HG03571 (cell line): ENCODE measurements at regions not wholly inside any gene's neighbourhood (a gene's known extent, or its start where the extent isn't known, plus 50 kb on each side); places are given as distances from the start of the nearest gene placed in this dataset.
"Not testable (repeated sequence)": the region's sequence is repeated elsewhere in the genome, so short reads cannot be mapped to it uniquely, and the experiment has no call there.

Experiments
- ATAC-seq: cut with Tn5 transposase; IDR thresholded peaks from one replicate; pipeline ENCODE4 v1.9.1; 2021; ENCODE audit not compliant: unreplicated experiment

DNA sequence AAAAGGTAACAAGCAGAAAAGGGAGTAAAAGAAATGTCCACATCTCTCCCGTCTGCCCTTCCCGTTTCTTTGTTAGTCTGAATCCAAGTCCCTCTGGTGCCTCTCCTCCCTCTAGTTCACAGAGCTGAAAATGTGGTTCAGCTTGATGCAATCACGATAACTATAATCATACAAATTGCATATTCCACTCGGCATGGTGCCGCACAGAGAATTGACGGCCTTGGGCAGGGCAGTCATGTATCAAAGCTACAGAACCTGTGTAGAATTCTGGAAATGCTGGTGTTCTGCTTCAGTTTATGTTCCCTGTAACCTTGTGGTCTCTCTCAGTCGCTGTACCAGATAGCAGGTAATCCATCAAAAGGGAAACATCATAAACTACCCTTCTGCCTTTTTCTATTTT lies 562.9 kb upstream of the CBLB start:
- no peak for ATAC-seq

DNA sequence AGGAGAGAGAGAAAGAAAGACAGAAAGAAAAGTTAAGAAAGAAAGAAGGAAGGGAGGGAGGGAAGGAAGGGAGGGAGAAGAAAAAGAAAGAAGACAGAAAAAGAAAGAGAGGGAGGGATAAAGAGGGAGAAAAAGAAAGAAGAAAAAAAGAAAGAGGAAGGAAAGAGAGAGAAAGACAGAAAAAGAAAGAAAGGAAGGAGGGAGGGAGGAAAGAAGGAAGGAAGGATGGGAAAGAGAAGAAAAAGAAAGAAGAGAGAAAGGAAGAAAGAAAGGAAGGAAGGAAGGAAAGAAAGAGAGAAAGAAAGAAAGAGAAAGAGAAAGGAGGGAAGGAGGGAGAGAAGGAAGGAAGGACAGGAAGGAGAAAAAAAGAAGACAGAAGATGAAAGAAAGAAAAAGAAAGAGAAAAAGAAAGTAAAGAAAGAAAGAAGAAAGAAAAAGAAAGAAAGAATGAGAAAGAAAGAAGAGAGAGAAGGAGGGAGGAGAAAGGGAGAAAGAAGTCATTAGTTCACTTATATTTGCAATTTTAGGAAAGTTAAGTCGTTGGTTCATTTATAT lies 567.2 kb upstream of the CBLB start:
- ATAC-seq, result no peak

DNA sequence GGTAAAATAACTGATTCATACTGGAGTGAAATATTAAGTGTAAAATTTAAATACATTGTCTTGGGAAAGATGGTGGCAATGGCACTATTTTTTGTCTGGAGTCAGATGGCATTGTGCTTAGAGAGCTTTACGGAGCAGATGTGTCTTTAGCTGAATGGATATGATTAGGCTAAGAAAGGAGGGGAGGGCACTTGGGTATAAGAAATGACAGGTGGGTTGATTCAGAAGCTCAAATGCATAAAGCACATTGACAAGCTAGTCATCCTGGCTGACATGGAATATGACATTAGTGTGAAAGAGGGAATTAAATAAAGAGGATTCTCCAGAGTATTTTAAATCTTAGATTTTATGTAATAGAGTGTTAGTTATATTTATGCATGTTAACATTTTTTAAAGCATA lies 570.1 kb upstream of the CBLB start:
- ATAC-seq, result no peak

DNA sequence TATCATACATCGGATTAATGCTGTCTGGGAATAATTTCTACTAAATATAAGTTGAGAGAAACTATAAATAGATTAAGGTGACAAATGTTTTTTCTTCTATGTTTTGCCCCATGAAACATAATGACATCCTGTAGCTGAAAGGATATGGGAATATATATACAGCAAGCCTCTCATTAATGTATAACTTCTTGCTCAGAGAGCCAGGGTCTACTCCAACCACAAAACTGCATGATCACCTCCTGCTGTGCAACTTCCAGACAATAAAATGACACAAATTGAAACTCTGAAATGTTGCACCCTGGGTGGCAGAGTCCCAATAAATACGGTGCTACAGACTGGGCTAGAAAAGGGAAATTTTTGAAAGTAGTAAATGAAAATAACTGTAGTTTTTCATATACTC lies 571.9 kb upstream of the CBLB start:
- peak; percentile 88 for ATAC-seq

DNA sequence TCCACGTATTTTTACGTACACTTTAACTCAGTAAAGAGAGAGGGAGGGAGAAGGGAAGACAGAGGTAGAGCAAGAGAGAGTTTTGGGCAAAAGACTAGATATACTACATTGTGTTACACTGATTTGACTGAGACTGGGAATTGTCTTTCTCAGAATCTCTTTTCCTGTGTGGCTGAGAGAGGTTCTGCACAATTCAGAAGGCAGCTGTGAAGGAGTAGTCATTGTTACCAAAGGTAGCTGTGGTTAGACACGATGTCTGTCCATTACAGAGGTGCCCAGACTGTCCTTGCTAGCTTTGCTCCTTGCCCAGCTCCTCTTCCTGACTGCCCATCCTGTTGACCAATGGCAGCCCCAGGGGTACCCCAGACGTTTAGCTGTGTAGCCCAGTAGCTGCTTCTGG lies 577.5 kb upstream of the CBLB start:
- ATAC-seq, result no peak

DNA sequence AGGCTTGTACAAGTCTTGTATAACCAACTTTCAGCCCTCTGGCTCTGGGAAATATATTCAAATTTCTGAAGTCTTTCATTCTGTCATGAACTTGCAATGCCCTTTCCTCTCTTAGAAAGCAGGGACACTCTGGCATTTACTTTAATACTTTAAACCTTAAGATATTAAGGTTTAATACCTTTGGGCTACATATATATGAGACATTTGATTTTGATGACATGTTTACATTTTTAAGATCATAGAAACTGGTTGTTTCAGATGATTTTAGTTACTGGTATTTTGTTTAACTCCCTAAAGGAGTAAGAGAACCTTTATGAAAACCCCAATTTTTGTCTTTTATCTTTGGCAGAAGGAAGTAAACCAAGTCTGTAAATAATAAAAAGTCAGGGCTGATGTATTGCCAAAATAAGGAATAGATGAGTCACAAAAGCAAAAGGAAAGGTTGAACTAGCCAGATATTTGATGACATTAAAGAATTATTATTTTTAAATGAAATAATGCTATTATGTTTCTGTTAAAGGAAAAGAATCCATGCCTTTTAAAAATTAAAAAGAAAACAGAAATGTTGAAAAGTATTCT lies 579.0 kb upstream of the CBLB start:
- no peak for ATAC-seq

DNA sequence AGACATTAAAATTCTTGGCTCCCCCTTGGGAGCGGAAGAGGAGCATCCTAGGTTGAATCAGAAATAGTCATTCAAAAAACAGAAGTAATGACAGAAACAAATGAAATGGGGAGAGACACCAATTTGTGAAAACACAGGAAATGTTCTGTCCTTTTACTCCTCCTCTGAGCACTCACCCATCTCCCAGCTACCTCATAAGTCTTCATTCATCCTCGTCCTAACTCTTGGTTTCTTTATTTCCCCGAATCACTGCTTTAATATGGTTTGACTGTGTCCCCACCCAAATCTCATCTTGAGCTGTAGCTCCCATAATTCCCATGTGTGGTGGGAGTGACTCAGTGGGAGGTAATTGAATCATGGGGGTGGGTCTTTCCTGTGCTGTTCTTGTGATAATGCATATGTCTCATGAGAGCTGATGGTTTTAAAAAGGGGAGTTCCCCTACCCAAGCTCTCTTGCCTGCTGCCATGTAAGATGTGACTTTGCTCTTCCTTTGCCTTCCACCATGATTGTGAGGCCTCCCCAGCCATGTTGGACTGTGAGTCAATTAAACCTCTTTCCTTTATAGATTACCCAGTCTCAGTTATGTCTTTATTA lies 579.7 kb upstream of the CBLB start:
- not testable (repeated sequence) for ATAC-seq

DNA sequence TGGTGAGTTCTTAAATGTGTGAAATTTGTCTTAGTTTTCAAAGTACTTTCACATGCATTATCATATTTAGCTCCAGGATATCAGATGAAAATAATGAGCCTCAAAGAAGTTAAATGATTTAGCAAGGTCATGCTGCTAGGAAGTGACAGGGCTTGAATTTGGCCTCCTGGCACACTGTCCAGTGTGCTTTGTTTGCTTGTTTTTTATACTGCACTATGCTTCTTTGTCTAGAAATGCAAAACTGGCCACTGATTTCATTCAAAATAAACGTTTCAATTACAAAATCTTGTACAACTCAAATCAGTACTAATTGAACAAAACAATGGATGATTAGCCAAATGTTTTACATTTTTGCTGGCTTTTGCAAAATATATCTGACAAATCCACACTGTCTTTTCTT lies 583.3 kb upstream of the CBLB start:
- ATAC-seq, result no peak

DNA sequence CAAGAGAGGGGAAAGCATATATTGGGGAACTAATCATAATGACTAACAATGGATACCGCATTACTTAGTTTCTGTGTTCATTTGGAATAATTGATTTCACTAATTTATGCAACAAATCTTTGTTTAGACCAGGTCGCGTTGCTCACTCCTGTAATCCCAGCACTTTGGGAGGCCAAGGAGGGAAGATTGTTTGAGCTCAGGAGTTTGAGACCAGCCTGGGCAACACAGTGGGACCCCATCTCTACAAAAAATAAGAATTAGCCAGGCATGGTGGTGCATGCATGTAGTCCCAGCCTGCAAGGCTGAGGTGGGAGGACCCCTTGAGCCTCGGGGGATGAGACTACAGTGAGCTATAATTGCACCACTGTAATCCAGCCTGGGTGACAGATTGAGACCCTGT lies 585.7 kb upstream of the CBLB start:
- no peak for ATAC-seq

DNA sequence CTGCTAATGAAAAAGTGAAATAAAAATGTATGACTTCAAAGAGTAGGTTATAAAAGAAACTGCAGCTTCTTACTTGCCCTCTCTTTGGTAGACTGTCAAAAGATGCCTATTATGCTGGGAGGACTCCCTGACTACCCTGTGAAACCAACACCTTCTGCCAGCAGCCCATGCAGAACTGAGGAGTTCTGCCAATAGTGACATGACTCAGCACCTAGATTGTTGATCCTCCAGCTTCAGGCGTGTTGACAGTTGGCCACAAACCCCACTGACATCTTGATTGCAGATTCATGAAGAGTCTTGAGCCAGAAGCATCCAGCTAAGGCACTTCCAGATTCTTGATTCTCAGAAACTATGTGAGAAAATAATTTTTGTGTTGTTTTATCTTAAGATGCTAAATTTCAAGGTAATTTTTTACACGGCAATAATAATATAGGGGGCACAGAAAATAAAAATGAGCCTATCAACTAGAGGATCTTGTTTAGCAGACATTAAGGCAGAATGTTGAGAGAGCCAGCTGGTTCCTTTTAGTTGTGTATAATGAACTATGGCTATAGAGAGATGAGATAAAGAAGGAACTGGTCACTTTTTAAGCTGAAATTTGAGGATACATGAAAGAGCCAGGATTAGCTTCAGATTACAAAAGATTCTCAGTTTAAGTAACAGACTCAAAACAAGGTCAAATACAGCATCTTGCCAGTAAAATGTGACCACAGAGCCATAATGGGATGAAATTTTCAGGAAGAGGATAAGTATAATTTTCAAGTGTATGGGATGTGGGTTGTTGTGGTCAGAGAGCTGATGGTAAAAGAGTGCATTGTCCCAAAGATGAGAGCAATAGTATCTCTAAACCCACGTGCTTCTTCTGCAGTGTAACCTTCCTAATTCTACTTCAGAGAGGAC lies 588.7 kb upstream of the CBLB start:
- peak; percentile 95 for ATAC-seq

DNA sequence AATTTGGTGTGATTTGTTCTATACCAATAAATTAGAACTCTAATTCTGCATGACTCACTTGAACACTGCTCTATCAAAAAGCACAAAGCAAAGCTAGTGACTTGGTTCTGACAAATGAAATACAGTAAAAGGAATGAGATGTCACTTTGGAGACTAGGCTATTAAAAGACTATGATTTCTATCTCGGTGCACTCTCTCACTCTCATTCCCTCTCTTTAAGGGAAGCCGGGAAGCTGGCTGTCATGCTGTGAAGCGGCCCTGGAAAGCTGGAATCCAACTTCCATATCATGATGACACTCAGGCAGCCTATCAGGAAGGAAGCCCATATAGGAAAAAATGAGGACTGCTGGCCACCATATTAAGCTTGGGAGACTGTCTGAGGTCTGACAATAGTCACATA lies 590.1 kb upstream of the CBLB start:
- ATAC-seq, result no peak

DNA sequence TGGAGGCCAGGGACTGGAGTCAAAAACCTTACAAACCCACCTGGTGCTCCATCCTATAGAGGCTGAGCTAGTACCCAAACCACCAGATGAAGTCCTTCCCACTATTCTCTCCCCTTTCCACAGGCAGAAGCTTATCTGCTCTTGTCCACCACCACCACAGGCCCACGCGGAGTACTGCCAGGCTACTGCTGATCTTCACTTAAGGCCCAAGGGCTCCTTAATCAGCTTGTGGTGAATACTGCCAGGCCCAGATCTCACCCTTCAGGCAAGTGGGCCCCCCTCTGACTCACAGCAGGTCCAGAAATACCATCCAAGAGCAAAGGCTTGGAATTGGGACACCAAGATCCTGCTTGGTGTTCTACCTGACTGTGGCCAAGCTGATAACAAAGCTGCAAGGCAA lies 598.1 kb upstream of the CBLB start:
- ATAC-seq, result no peak

DNA sequence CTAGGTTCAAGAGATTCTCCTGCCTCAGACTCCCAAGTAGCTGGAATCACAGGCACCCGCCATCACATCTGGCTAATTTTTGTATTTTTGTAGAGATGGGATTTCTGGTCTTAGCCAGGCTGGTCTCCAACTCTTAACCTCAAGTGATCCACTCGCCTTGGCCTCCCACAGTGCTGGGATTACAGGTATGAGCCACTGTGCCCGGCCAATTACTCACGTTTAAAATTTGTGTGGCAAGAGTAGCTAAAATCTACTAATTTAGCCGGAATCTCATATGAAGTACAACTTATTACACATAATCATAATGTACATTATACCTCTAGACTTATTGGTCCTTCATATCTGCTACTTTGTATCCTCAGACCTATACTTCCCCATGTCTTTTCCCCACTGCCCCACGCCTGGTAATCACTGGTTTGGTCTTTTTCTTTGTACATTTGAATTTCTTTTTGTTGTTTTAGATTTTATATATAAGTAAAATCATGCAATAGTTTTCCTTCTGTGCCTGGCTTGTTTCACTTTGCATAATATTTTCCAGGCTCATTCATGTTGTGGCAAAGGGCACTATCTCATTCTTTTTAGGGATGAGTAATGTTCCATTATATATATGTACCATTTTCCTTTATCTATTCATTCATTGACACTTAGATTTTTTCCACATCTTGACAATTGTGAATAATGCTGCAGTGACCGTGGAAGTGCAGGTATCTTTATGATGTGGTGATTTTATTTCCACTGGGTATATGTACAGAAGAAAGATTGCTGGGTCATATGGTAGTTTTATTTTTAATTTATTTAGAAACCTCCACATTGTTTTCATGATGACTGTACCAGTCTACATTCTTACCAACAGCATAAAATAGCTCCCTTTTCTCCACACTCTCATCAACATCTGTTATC lies 605.0 kb upstream of the CBLB start:
- ATAC-seq, result no peak

DNA sequence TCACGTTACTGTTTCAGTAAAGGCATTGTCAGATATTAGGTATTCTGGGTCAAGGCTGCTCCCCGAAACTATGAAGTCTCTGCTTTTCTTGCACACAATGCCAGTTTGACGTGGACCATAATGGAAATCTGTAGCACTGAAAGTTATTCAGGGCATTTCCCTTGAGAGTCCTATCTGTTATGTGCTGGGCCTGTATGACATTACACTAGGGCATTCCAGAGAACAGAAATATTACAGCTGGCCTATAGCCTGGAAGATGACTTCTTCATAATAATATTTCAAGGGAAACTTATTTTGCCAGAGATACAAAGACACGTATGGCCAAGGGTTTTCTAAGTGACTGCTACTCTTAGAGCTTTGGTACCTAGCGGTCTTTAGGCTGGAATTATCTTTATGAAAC lies 613.6 kb upstream of the CBLB start:
- no peak for ATAC-seq

DNA sequence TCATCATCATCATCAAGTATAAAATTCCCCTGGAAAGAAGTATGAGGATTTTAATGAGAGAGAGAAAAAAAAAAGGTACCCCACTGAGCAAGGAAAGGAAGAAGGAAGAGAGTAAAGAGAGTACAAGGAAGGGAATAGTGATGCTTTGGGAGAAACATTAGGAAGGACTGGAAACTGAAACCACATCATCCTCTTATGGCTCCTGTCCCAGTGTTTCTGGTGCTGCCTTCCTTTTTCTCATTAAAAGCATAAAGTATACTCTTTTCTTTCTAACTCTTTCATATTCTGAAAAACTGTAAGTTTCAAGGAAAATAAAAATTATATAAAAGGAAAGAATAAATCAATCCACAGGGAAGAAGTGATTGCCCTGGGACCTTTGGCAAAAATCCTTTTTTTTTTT lies 616.4 kb upstream of the CBLB start:
- ATAC-seq, result no peak

DNA sequence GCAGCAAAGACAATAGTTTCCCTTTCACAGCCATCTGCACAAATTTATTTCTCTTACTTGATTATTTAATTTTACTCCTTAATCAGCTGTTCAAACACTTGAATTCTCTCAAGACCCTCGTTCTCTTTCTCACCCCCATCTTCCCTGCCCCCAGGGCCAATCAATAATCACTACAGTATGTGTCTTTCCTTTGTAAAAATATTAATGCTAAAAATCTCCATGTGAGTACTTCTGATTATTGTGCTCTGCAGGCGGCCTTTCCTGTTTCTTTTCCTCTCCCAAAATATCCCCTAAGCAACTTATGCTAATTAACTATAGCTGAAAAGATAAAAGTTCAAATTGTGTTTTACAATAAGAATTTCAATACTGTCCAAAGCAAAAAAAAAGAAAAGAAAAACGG lies 617.0 kb upstream of the CBLB start:
- ATAC-seq, result no peak

DNA sequence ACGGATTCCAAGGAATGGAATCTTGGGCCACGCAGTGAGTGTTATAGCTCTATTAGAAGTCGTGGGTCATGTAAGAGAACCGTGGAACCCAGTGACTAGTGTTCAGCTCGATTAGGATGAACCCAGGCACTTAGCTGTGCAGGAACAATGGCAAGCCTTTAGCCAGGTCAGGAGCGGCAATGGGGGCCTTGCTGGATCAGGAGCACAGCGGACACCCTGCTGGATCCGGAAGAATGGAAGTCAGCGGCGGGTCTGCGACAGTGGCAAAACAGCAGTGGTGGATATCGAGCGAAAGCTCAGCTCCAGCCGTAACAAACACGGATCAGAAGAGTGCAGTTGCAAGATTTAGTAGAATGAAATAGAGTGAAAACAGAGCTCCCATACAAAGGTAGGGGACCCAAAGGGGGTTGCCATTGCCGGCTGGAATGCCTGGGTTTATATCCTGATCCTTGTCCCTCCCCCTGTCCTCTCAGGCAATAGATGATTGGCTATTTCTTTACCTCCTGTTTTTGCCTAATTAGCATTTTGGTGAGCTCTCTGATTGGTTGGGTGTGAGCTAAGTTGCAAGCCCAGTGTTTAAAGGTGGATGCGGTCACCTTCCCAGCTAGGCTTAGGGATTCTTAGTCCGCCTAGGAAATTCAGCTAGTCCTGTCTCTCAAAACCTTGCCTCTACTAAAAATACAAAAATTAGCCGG lies 618.3 kb upstream of the CBLB start:
- not testable (repeated sequence) for ATAC-seq

DNA sequence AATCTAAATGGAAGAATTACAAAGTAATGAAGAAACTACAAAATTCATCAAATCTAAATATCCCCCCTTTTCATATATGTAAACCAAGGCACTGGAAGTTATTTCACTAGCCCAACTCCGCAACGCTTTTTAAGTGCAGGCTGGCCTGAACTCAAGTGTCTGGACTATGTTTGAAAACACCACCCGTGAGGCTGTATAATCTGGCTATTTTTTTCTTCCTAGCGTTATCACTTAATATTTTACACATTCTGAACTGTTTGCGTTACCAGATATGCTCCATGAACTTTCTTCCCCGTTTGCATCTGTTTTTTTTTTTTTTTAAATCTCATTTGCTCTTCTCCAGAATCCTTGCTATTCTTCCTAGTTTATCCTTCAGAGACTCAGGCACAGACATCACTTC lies 619.5 kb upstream of the CBLB start:
- ATAC-seq, result no peak

DNA sequence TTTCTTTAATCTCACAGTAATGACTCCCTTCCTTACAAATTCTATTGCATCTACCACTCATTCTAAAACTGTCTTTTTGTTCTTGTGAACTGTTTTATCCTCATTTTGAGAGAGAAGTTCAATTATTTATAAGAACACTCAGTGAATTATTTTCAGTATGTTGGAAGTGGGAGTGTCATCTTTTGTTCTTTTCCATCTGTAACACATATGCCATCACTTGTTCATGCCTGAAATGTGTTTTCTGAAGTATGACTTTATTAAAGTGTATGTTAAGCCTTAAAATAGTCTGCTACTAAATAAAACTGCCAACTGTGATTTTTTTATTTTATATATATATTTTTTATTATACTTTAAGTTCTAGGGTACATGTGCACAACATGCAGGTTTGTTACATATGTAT lies 623.0 kb upstream of the CBLB start:
- no peak for ATAC-seq

DNA sequence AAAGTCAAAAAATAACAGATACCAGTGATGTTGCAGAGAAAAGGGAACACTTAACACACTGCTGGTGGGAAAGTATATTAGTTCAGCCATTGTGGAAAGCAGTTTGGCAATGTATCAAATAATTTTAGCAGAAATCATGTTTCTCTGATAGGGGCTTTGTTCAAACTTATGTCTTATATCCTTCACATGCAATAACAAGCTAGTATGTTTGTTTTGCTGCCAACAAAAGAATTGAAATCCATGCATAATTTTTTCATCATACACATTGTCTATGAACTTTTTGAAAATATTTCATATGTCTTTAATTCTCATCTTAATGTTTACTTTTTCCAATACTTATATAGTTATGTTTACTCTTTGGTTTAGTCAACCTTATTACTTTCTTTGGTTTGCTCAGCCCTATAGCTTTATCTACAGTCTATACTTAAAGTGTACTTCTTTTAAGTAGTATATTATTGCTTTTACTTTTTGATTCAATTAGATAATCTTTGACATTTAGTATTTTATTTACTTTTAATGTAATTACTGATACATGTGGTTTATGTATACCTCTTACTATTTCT lies 639.6 kb upstream of the CBLB start:
- no peak for ATAC-seq
